Stimulated activated naive CD4-positive, alpha-beta T cell (primary cell): ENCODE measurements at regions not wholly inside any gene's neighbourhood (a gene's known extent, or its start where the extent isn't known, plus 50 kb on each side); places are given as distances from the start of the nearest gene placed in this dataset.

Experiments used
- DNase-seq, 6 experiments: peaks; one replicate each; lab custom pipeline; 2025; lab: John Stamatoyannopoulos, UW

DNA sequence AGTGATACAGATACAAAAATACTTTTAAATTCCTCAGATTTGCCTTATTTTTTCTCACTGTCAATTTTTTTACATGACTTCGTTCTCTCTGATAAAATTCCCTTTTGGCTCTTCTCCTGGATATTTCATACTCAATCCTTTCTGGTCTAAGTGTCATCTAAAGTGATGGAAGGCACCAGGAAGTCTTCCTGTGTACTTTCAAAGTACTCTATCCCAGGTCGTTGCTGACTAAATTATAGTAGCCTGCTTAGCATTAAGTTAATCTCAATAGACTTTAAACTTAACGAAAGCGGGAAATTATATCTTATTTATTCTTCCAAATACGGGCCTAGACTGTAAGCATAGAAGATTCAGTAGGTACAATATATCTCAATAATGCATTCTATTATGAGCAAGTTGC is 67.8 kb downstream of the CASP12 start:
- DNase-seq = no peak

DNA sequence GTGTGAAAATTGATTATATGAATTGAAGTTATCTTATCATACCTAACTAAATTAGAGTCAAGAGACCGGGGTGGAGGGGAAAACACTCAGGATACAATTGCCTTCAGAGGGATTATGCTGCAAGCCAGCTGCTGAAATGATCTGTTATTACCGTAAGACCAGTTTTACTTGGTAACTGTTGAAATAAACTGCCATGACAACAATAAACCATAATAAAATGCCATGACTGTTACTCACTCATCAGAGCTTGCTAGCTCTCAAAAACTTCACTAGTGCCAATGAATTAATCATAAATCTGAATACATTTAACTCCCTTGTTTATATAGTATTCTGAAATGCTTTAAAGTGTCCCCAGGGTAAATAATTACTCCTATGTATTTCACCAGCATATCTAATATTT is 68.2 kb downstream of the CASP12 start:
- no peak for DNase-seq

DNA sequence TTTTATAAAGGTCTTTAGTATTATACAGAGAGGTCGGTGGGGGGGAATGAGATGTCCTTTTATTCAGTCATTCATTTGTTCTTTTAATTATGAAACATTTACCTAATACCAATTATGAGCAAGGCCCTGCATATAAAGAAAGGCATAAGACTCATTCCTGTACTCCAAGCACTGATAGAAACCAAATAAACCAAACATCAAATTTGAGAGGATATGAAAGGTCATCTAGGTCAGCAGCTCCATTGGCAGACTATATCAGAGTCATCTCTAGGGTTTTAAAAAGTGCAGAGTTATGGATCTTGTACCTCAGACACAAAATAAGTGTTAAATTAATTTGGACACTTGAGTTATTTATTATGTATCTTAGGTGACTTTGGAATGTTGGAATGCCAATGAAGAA is 71.5 kb downstream of the CASP12 start:
- no peak for DNase-seq

DNA sequence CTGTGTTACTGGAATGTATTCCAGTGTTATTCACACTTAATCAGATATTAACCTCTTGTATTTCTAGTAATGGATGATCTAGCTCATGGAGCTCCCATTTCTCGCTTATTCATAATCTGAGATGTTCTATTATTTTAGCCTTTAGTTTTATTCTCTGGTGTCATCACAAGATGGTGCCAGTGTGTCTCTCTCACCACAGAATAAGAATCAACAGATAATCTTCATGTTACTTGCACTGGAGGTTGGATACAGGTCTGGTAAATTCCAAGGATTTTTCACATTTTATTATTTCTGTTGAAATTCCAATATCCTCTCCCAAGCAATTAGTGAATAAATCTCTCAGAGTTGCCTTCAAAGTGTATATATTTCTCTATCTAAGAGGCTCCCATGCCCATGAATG is 74.6 kb downstream of the CASP12 start:
- no peak for DNase-seq

DNA sequence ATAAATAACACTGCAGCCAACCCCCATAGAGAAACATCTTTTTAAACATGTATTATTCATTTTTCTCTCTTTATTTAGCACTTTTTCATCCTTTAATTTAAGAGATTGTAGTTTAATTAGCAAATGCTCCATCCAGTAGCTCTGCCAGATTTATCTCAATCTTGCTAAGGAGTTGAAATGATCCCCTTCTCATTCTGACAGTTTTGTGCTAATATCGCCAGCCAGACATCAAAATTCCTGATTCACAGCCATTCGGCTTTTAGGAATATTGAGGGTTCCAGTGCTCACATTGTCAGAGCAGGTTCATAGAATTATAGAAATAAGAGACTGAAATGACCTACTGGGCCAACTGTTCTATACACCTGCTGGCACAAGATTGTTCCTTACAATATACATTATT is 77.8 kb downstream of the CASP12 start:
- no peak for DNase-seq

DNA sequence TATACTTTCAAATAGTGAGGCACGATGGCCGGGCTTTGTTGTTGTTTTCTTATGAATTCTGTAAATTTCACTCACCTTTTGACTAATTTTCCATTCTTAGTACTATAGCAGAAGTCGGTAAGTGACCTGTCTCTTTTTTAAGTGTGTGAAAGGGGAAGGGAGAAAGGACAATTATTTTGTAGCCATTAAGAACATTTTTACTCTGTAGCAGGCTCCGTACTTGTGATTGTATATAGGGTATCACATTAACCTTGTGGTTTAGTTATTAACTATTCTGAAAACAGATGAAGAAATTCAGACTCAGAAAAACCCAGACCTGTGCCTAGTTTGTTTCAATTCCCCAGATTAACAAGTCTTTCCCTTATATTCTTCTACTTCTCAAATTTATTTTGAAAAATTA is 78.7 kb downstream of the CASP12 start:
- DNase-seq = no peak

DNA sequence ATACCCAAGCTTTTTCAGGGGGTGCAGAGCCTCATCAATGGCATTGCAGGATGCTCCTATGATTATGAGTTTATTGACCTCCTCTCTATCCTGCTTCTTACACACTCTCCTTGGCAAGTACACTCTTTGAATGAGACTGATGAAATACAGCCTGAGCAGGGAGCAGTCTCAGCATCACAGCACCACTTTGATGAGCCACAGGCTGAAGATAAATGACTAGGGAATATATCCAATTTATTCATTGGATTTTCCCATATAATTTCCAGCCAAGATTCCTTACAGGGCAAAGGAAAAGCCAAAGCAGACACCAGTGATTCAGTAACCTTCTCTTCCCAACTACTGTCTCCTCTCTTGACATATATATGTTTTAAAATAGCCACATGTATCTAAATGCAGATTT is 79.2 kb downstream of the CASP12 start:
- DNase-seq = no peak

DNA sequence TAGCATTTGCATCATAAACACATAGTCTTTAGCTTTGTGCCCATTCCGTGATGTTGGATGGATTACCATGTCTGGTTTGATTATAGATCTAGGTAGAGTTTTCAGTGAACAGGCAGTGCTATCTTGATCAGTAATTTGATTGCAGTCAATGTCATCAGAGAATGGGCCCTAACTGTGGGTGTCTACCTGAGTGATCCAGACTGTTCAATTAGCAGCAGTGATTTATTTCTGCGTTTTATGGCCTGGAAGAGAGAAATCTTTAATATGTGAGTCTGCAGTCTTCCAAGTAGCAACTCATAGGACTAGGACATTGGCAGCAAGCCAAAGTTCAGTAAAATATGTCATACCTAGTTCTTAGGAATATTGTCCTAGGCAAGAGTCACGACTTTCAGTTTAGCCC is 80.3 kb downstream of the CASP12 start:
- DNase-seq = no peak

DNA sequence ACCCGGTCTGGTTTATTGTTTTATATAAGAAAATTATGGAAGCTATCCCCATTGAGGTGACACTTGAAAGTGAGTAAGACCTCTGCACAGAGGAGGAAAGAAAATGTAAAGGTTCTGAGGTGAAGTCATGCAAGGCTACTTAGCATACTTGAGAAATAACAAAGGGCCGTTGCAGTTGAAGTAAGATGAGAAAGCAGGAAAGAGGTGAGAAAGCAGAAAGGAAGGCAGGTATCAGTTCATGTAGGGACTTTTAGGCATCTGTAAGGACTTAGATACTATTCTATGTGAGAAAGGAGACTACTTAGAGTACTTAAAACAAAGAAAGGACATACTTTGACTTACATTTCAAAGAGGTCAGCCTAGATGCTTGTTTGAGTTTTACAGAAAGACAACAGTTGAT is 84.7 kb downstream of the CASP12 start:
- DNase-seq = no peak

DNA sequence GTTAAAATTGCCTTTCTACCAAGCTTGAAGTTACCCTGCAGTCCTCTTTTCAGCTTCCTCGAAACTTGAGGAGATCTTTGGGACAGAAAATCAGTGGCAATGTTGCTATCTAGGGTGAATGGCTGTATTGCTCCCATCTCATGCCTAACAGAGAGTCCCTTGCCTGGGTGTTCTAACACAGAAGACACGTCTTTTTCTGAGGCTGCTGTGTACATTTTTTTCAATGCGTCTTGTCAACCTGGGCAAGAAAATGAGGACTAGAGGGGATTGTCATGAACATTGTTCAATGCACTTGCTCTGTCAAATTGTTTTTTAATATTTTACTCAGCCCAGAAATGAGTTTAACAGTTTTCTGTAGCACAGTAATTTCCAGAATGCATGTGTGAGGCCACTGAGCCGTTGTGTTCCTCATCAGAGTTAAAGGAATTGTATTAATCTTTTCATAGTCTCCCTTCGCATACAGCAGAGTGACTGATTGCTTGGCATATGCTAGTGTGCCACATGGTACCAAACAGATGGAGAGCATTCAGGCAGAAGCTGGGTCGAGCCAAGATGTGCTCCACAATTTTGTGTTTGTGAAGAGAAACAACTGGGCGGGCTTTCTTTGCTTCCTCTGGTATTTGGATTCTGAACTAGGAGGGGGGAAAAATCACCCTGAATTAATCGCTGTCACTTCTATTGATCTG is 86.0 kb downstream of the CASP12 start:
- DNase-seq = no peak

DNA sequence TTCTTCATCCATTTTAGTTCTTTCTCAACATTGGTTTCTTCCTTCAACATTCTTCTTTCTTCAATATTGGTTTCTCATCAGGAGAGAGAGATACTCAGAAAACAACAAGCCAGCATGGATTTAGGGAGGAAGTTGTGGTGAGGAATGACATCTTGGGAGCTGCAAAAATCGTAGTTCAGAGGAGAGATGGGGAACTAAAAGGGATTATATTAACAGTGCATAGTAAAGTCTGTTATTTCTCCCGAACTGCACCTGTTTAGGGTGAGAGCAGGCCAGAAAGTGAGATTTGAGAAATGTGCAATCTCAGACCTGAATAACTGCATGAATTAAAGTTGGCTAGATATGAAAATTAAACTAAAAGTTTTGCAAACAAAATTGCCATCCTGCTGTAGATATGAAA is 94.5 kb downstream of the CASP12 start:
- no peak for DNase-seq

DNA sequence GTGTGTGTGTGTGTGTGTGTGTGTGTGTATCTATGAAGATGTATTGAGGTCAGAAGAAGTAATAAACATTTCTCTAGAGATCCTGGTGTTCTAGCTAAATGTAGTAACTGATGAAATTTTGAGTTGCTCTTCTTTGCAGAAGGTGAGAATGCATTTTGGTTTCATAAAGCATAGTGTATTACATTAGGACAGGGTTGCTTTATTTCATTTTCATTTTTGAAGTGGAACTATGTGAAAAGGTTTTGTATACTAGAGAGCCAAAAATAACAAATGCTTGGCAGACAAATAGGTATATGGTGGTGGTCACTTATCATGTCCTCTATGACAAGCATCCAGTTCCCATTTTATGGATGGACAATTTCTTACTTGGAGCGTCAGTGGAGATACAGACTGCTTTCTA is 99.0 kb downstream of the CASP12 start:
- DNase-seq = peak in 2 of 6 experiments; percentile 3 to 26

DNA sequence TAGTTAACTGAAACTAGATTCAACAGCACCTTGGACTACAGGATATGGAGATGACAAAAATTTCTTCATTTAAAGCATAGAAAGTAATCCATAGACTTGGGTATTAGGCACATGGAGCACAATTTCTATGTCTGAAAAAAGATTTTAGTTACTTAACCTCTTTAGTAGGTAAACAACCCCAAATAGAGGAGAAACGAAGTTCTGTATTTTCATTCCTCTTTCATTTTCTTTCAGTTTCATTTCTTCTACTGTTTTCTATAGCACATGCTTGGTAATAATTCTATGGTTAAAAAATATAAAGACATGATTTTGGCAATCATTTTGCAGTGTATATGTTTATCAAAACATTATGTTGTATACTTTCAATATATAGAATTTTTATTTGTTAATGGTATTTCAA is 99.5 kb downstream of the CASP12 start:
- peak in 1 of 6 experiments; percentile 18 for DNase-seq

DNA sequence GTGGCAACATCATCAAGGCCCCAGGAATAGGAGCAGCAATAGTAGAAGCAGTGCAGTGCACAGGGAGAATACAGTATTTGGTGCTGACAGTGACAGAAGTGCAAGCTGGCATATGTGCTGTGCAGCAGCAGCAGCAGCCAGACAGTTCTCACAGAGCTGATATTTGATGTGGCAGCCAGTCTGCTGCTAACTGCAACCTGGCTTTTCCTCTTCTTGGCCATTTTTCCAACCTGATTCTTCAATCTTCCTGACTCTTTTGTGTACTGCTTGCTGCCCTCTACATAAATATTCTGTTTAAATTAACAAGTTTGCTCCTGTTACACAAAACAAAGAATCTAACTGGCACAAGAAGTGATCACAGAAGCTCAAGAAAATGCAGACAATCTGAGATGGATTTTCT is 102.0 kb downstream of the CASP12 start:
- no peak for DNase-seq

DNA sequence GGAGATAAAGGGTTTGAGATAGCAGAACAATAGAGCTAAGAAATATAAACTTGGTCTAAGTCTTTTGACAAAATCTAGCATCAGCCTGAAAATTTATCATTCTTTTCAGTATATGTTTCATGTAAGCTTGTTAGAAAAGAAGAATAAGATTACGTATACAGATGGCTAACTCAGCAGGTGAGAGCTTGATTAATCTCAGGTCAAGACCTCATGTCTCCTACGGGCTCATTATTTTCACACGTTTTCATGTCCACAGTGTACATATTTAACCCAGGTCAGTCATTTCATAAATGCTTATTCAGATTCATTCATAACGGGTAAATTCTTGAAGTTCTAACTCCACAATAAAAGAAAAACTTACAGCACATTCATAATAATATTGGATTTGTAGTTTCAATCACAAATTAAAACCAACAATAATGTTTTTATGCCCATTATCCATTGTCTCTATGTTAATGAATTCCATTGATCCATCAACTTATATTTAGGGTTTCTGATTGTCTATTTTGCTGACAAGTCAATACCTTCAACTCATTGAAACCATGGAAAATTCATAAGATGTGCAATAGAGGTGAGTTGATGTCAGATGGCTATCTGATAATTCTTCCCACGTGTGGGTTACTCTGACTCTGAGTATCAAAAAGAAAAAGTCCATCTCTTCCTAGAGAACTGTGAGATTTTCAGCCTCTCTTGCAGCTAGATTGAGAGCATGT is 102.6 kb downstream of the CASP12 start:
- DNase-seq = no peak

DNA sequence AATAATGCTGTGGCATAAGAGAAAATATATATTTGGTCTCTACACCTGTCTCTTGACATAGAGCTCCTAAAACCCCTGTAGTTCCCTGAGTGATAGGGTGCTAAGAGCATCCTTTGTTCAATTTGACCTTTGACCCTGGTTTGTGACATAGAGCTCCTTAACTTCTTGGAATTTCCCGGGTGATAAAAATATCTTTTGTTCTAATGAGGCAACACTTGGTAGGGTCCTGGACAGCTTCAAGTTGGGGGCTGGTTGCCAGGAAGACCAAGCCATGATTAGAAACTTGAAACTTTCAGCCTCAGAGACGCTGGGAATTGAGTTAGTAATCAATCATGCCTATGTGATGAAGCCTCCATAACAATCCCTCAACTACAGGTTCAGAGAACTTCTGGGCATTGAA is 105.4 kb downstream of the CASP12 start:
- no peak for DNase-seq

DNA sequence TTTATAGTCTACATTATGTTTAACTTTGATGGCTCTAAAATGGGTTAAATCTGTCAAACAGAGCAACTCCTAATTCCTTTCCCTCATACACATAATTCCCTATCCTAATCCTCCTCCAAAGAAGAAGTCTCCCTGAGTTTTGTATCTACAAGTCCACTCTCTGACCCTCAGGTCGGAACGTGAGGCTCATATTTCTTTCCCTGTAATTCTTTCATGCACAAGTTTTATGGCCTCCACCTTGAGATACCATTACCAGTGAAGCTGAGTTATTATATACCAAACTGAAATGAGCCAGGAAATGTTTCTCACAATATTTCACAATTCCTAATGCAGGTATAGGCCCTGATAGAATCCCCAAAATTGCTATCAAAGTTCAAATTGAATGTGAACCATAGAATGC is 106.4 kb downstream of the CASP12 start:
- DNase-seq = no peak

DNA sequence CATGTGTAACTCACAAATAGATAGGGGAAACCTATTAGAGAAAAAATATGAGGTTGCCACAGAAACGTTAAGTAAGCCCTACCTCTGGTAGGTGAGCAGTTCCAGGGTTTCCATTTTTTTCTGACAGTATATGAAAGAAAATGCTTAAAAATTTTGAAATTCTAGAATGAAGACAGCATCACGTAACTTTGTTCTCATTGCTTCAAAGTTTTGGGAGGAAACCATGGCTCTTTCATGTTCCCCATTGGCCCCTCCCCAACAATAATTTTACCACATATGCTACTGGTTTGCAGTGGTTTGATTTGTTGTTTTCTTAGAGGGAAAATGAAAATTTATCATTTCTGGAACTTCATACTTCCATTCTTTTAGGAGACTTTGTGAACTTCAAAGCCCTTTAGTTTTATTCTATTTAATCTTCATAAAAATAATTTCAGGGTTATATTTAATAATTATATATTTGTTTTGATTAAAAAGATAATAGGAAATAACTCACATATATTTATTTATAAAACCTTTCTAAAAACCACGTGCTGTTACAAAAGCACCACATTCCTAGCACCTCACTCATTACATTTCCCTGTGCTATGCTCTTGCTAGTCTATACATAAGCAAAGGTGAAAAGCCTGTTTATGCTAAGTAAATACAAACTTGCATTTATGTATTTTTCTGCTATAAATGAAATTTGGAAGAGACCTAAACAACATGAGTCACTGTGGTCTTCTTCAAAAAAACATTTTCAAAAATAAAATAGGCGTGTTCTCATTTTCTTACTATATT is 113.4 kb downstream of the CASP12 start:
- peak in 2 of 6 experiments; percentile 22 to 34 for DNase-seq

DNA sequence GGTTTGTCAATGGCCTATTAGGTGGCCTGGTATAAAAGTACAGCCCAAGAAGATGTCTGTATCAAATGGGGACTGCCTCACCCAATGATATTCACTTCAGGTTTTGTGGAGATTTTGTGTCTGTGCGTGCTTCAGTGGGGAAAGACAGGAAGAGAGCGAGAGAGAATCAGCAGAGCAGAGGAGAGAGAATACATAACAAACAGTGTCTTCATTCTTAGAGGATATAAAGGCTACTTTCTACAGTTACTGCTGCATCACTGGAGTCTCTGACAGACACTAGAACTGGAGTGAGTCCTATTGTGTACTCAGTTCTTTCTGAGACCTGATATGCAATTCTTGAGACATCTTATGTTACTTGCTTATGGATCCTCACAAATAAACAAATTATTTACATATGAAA is 115.0 kb downstream of the CASP12 start:
- no peak for DNase-seq

DNA sequence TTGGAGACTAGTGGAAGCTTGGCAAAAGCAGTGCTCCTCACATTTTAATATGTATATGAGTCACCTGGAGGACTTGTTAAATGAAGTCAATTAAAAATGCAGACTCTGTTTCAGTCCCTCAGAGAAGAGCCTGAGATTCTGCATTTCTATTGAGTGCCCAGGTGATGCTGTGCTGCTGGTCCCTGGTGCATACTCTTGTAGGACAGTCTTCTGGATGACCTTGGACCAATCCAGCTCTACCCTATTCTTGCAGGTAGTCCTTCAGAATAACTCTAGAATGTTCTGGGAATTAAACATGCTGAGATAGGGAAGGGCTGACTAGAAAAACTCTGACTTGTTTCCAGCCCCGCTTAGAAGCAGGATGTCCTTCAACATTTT is 115.9 kb downstream of the CASP12 start:
- no peak for DNase-seq

DNA sequence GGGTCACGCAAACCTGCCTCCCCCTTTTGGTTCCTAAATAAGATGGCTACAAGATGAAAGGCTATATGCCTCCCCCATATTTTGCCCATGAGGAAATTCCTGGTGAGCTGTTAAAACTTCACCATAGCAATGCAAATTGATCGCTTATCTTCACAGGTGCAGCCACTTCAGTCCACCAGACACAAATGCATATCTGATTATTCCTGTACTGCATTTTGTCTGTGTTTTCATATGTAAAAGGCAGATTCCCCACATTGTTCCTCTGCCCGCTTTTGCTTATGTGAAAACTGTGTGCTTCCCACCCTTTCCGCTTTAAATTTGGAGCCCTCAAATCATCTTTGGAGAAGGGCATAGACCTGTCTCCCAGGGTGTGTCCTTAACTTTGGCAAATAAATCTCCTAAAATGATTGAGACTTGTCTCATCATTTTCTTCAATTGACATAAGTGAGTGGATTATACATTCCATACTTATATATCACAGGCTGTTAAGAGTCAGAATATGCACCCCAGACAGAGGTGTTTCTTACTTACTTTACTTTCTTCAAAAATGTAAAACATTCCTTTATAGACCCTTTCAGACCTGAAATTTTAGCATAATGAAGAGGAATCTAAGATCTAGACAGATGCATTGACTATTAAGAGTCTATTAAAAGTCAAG is 116.4 kb downstream of the CASP12 start:
- no peak for DNase-seq

DNA sequence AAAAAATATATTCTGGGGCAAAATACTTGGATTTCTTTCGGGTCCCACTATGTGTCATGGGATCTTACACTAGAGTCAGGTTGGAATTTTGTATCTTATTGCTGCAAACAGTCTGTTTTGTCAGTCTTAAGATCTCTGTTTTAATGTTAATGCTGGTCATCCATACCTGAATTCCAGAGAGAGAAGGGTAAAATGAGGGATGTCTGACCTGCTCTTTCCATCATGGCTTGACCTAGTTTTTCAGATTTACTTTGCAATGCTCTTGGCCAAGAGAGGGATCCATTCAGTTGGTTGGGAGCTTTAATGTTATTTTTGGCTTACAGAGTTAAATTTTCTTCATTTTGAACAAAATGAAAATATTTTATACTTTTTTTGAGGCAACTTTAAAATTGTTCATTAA is 117.2 kb downstream of the CASP12 start:
- no peak for DNase-seq
